Right renal pelvis (tissue), 4 donors: ENCODE measurements at regions not wholly inside any gene's neighbourhood (a gene's known extent, or its start where the extent isn't known, plus 50 kb on each side); places are given as distances from the start of the nearest gene placed in this dataset.

Experiments
- DNase-seq, 4 donors: peaks; one replicate each; pipeline ENCODE4 v3.0.0-alpha.2; 2013; ENCODE audit warnings: low read depth in 4 of 4, low spot score in 3 of 4, missing footprints in 1 of 4

GRCh38 chr11:28849053-28849452, 740.9 kb downstream of the METTL15 start:
- no peak for DNase-seq

- no peak for DNase-seq
Measured at GRCh38 chr11:28842716-28843115, 734.5 kb downstream of the METTL15 start.

DNA sequence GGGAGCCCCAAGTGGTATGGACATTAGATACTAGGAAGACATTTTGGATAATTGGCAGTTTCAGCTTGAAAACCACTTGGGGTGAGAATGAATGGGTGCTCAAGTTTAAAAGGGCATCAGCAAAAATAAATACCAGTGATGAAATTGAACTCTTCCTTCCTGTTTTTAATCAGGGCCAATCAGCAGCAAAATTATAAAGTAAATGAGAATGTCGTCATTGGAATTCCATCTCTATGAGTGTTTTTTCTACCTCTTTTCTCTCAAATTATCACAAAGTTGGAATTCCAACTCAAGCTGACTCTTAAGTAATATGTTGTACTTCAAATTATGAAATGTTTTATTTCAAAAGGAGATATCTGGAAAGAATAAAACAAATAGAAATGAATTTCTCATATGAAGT, 730.6 kb downstream of the METTL15 start:
- DNase-seq = no peak

DNA sequence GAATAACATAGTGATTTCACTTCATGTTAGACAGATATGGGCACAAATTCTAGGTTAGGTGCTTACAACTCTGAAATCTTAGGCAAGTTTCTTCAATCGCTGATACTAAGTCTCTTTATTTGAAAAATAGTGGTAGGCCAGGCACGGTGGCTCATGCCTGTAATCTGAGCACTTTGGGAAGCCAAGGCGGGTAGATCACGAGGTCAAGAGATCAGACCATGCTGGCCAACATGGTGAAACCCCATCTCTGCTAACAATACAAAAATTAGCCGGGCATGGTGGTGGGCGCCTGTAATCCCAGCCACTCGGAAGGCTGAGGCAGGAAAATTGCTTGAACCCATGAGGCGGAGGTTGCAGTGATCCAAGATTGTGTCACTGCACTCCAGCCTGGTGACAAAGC, 729.4 kb downstream of the METTL15 start:
- DNase-seq = no peak

DNA sequence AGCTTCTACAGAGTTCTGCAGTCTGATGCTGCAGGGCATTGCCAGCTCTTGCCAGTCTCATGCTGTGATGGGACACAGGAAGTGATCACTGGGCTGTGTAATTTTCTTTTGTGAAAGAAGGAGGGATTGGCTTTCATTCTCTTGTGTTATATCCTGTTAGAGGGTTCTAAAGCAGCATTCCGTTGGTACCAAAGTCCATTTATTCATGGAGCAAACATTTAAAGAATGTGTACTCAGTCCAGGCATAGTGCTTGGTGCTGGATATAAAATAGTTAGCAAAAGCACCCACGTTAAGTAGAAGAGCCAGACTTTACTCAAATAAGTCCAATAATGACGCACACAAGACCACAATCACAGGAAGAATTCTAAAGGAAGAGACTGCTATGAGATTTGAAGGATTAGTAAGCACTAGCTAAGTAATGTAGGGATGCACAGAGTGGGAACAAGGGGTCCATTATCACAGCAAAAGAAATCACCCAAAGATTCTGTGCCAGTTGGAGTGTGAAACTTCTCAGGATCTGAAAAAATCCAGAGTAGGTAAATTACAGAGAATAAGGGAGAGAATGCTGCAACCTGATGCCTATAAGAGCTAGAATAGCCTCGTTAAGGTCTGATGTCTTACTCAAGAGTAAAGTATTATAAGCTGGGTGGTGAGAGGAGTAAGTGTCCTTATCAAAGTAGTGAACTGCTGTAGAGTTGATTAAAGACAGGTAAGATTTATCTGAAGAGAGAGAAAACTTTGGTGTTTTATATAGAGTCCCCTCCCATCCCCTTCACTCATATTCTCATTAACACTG, 728.3 kb downstream of the METTL15 start:
- DNase-seq = peak in 1 of 4 donors; percentile 5

DNA sequence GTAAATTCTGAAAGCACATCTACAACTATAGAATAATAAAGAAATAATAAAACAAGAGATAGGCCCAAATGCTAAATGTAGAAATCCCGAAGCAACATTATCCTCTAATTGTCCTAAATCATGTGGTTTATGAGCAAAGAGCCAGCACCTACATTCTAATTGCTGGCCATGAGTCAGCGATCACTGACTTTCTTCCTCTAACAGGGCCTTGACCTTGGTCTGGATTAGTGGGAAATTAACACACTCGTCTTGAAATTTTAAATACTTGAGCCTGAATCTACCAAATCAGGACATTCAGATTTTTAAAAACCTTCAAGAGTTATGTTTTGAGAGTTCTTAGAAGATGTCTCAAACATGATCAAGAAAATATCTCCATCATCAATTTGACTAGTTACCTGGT, 727.6 kb downstream of the METTL15 start:
- no peak for DNase-seq

GRCh38 chr11:28835317-28835716, 727.1 kb downstream of the METTL15 start:
- no peak for DNase-seq

- no peak for DNase-seq
Measured at GRCh38 chr11:28834877-28835276, 726.7 kb downstream of the METTL15 start.

- no peak for DNase-seq
Measured at GRCh38 chr11:28833670-28834069, 725.5 kb downstream of the METTL15 start.

- no peak for DNase-seq
Measured at GRCh38 chr11:28833169-28833568, 725.0 kb downstream of the METTL15 start.

- no peak for DNase-seq
Measured at GRCh38 chr11:28826807-28827206, 718.6 kb downstream of the METTL15 start.

DNA sequence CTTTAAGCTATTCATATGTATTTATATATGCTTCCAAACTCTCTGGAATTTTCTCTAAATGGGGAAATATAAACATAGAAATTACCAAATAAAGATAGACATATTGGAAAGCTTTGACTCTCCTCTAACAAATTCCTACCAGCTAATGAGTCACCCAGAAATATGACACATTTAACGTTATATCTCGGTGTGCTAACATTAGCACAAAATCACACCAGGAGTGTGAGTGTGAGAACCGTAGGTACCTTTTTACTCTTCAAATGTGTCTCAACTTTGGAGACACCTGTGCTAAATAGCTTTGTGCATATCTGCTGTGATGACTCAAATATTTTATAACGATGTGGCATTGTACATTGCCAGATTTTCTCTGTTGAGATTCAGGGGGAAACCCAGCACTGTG, 714.4 kb downstream of the METTL15 start:
- DNase-seq = no peak

GRCh38 chr11:28820296-28820989, 712.3 kb downstream of the METTL15 start:
- no peak for DNase-seq

DNA sequence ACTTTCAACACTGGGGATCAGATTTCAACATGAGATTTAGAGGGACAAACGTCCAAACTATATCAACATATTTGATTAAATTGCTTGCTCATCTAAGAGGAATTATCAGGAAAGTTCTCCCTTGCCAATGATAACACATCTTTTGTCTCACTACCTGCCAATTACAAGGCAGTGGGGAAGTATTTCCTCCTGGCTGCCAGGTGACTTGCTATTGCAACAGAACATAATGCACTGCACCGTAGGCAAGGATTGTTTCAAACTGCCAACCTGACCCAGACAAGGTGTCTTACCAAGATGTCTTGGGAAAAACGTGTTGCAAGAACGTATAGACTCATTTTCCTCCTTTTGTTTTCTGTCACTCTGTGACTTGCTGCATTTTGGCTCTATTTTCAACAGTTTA, 711.6 kb downstream of the METTL15 start:
- no peak for DNase-seq

GRCh38 chr11:28815110-28815509, 706.9 kb downstream of the METTL15 start:
- no peak for DNase-seq

- DNase-seq = no peak
Measured at GRCh38 chr11:28808771-28809170, 700.6 kb downstream of the METTL15 start.

DNA sequence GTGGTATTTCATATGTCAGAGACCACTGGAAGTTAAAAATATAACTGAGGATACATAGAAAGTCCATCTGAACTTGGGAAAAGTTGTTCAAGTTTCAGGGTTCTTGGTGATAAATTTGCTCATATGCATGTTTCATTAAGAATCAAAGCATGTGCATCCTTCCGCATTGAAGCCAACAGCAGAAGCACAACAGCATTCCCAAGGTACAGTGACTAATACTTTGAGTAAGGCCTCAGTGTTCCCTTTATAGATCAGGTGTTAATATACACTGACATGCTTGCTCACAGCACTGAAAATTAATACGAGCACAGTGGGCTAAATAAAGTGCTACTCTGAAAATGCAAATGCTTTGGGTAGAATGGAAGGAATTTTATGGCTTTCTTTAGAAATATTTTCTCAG, 691.1 kb downstream of the METTL15 start:
- no peak for DNase-seq

- no peak for DNase-seq
Measured at GRCh38 chr11:28798286-28798685, 690.1 kb downstream of the METTL15 start.

DNA sequence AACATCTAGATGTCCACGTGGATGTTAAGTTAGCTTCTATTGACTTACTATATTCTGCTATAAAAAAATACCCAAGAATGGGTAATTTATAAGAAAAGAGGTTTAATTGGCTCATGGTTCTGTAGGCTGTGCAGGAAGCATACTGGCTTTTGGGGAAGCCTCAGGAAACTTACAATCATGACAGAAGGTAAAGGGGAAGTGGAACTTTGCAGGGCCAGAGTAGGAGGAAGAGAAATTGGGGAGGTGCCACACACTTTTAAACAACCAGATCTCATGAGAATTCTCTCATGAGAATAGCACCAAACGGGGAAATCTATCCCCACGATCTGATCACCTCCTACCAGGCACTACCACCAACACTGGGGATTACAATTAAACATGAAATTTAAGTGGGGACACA, 689.3 kb downstream of the METTL15 start:
- no peak for DNase-seq

GRCh38 chr11:28794405-28794804, 686.2 kb downstream of the METTL15 start:
- no peak for DNase-seq

GRCh38 chr11:28793282-28793738, 685.1 kb downstream of the METTL15 start:
- no peak for DNase-seq

DNA sequence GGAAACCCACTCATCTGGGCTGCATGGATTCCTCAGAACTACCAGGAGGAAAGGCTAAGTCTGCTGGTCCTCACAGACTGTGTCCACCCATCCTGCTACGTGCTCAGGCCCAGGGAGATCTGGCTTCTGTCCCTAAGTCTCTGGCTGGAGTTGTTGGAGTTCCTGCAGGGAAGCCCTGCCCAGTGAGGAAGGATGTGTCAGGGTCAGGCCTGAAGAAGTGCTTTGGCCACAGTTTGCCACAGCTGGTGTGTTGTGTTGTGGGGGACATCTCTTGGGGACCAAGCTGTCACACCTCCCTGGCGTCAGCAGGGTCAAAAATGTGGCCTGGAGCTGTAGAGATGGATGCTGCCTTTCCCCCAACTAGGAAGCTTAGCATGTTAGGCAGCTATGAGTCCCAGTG, 684.7 kb downstream of the METTL15 start:
- no peak for DNase-seq
